Activated CD4-positive, alpha-beta T cell treated with anti-CD3 and anti-CD28 coated beads, Interleukin-2, amount 10 ng/mL, durations not matched to agents 24 days and 14 days (primary cell): ENCODE measurements at regions not wholly inside any gene's neighbourhood (a gene's known extent, or its start where the extent isn't known, plus 50 kb on each side); places are given as distances from the start of the nearest gene placed in this dataset.
"Not testable (repeated sequence)": the region's sequence is repeated elsewhere in the genome, so short reads cannot be mapped to it uniquely, and the experiment has no call there.

Experiments
- DNase-seq: peaks from one replicate; pipeline ENCODE4 v3.0.0; 2022
- H3K27ac Mint-ChIP-seq: one replicate; pipeline ENCODE4 v1.8.0; 2022; ENCODE audit warnings: mild to moderate bottlenecking, mixed read lengths
- H3K27me3 Mint-ChIP-seq: one replicate; pipeline ENCODE4 v1.8.0; 2022; ENCODE audit warnings: mixed read lengths
- H3K36me3 Mint-ChIP-seq: one replicate; pipeline ENCODE4 v1.8.0; 2022; ENCODE audit warnings: low read depth, mild to moderate bottlenecking, mixed read lengths
- H3K4me1 Mint-ChIP-seq: one replicate; pipeline ENCODE4 v1.8.0; 2021; ENCODE audit warnings: mixed read lengths
- H3K4me3 Mint-ChIP-seq: one replicate; pipeline ENCODE4 v1.8.0; 2022; ENCODE audit warnings: mild to moderate bottlenecking, moderate library complexity, mixed read lengths
- H3K9me3 Mint-ChIP-seq: one replicate; pipeline ENCODE4 v1.8.0; 2021; ENCODE audit warnings: mixed read lengths
- intact Hi-C: fragments of 100-400 bp; cut with micrococcal nuclease; formaldehyde crosslinking; loops from one replicate; pipeline ENCODE4 v1.15.1; 2023

- intact Hi-C loops: no loop called here
Measured at GRCh38 chr16:87212026-87212425, 105.2 kb downstream of the C16orf95 start.

GRCh38 chr16:87213536-87213935, 103.7 kb downstream of the C16orf95 start:
- intact Hi-C loops: no loop called here
- no peaks in the 10 kb centered on the region for H3K9me3 Mint-ChIP-seq
- H3K36me3 Mint-ChIP-seq: no peaks in the 10 kb centered on the region
- H3K27ac Mint-ChIP-seq: no peak overlapping the region
- H3K4me3 Mint-ChIP-seq: no peak overlapping the region
- H3K4me1 Mint-ChIP-seq: no peaks in the 10 kb centered on the region
- no peak for DNase-seq
- no peaks in the 10 kb centered on the region for H3K27me3 Mint-ChIP-seq

More at GRCh38 chr16:87212026-87212425, 105.2 kb downstream of the C16orf95 start:
- Mint-ChIP-seq H3K27ac (no peak overlapping the region), H3K9me3 (no peaks in the 10 kb centered on the region), H3K27me3 (no peaks in the 10 kb centered on the region), H3K36me3 (no peaks in the 10 kb centered on the region), H3K4me3 (no peak overlapping the region), H3K4me1 (no peaks in the 10 kb centered on the region)
- no peak for DNase-seq

GRCh38 chr16:87216148-87216840, 100.9 kb downstream of the C16orf95 start:
- intact Hi-C loops: no loop called here
- DNase-seq: no peak
- H3K4me3 Mint-ChIP-seq: no peak overlapping the region
- no peaks in the 10 kb centered on the region for H3K9me3 Mint-ChIP-seq
- H3K27me3 Mint-ChIP-seq: no peaks in the 10 kb centered on the region
- no peaks in the 10 kb centered on the region for H3K36me3 Mint-ChIP-seq
- H3K4me1 Mint-ChIP-seq: no peaks in the 10 kb centered on the region
- no peak overlapping the region for H3K27ac Mint-ChIP-seq

GRCh38 chr16:87216841-87217275, 100.3 kb downstream of the C16orf95 start:
- no peaks in the 10 kb centered on the region for H3K9me3 Mint-ChIP-seq
- no peaks in the 10 kb centered on the region for H3K36me3 Mint-ChIP-seq
- H3K4me3 Mint-ChIP-seq: no peak overlapping the region
- no peak overlapping the region for H3K27ac Mint-ChIP-seq
- intact Hi-C loops: no loop called here
- DNase-seq: no peak
- H3K4me1 Mint-ChIP-seq: no peaks in the 10 kb centered on the region
- no peaks in the 10 kb centered on the region for H3K27me3 Mint-ChIP-seq

DNA sequence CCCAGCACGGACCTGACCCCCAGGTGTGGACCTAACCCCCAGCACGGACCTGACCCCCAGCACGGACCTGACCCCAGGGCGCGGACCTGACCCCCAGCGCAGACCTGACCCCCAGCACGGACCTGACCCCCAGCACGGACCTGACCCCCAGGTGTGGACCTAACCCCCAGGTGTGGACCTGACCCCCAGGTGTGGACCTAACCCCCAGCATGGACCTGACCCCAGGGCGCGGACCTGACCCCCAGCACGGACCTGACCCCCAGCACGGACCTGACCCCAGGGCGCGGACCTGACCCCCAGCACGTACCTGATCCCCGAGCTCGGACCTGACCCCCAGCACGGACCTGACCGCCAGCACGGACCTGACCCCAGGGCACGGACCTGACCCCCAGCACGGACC, 99.4 kb downstream of the C16orf95 start:
- H3K4me1 Mint-ChIP-seq, DNase-seq, intact Hi-C loops, H3K27ac Mint-ChIP-seq, H3K4me3 Mint-ChIP-seq, H3K9me3 Mint-ChIP-seq, H3K27me3 Mint-ChIP-seq, H3K36me3 Mint-ChIP-seq: not testable (repeated sequence)

DNA sequence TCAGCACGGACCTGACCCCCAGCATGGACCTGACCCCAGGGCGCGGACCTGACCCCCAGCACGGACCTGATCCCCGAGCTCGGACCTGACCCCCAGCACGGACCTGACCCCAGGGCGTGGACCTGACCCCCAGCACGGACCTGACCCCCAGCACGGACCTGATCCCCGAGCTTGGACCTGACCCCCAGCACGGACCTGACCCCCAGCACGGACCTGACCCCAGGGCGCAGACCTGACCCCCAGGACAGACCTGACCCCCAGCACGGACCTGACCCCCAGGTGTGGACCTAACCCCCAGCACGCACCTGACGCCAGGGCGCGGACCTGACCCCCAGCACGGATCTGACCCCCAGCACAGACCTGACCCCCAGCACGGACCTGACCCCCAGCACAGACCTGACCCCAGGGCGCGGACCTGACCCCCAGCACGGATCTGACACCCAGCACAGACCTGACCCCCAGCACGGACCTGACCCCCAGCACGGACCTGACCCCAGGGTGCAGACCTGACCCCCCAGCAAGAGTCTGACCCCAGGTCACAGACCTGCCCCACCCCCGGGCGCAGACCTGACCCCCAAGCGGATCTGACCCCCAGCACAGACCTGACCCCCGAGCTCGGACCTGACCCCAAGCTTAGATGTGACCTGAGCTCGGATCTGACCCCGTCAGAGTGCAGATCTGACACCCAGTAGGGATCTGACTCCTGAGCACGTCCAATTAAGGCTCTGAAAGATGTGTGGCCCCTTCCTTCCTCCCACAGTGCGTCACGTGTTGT, 98.7 kb downstream of the C16orf95 start:
- Mint-ChIP-seq H3K27ac (no peak overlapping the region), H3K4me3 (no peak overlapping the region), H3K36me3 (no peaks in the 10 kb centered on the region), H3K9me3 (no peaks in the 10 kb centered on the region), H3K4me1 (no peaks in the 10 kb centered on the region), H3K27me3 (no peaks in the 10 kb centered on the region)
- intact Hi-C loops: no loop called here
- no peak for DNase-seq

DNA sequence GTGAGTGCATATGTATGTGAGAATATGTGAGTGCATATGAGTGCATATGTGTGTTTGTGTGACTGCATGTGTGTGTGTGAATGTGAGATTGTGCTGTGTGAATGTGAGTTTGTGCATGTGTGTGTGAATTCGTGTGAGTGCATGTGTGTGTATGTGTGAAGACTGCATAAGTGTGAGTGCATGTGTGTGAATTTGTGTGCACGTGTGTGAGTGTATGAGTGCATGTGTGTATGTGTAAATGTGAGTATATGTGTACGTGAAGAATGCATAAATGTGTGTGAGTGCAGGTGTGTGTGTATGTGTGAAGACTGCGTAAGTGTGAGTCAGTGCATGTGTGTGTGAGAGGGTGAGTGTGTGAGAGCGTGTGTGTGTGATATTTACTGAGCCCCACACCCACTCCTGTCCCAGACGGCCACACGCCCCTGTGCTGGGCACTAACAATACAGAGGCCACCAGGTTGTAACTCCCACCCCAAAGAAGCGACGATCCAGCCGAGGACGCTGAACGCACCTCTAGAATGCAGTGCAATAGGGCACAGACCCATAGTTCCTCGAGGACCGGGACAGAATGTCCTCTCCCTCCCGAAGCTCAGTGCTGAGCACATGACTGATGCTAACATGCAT, 97.8 kb downstream of the C16orf95 start:
- DNase-seq: no peak
- H3K9me3 Mint-ChIP-seq: no peaks in the 10 kb centered on the region
- no peak overlapping the region for H3K27ac Mint-ChIP-seq
- no peaks in the 10 kb centered on the region for H3K36me3 Mint-ChIP-seq
- intact Hi-C loops: no loop called here
- no peak overlapping the region for H3K4me3 Mint-ChIP-seq
- no peaks in the 10 kb centered on the region for H3K4me1 Mint-ChIP-seq
- H3K27me3 Mint-ChIP-seq: peaks cover 2% of the 10 kb centered on the region

DNA sequence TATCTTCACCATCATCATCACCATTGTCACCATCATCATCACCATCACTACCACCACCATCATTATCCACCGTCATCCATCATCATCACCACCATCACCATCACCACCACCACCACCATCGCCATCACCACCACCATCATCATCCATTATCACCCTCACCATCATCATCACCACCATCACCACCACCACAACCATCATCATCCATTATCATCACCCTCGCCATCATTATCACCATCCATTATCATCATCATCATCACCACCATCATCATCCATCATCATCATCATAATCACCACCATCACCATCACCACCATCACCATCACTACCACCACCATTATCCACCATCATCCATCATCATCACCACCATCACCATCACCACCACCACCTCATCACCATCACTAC, 95.6 kb downstream of the C16orf95 start:
- Mint-ChIP-seq H3K27me3 (peaks cover 2% of the 10 kb centered on the region), H3K9me3 (no peaks in the 10 kb centered on the region), H3K36me3 (no peaks in the 10 kb centered on the region), H3K4me1 (no peaks in the 10 kb centered on the region), H3K27ac (no peak overlapping the region), H3K4me3 (no peak overlapping the region)
- intact Hi-C loops: no loop called here
- DNase-seq: no peak

DNA sequence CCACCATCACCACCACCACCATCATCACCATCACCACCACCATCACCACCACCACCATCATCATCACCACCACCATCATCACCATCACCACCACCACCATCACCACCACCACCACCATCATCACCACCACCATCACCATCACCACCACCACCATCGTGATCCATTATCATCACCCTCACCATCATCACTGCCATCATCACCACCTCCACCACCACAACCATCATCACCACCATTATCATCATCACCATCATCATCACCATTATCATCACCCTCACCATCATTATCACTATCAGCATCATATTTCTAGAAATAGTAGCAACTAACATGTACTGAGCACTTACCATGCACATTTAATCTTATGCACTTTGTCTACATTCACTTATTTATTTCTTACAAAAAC, 94.9 kb downstream of the C16orf95 start:
- intact Hi-C loops: no loop called here
- Mint-ChIP-seq H3K36me3 (no peaks in the 10 kb centered on the region), H3K4me3 (no peak overlapping the region)

DNA sequence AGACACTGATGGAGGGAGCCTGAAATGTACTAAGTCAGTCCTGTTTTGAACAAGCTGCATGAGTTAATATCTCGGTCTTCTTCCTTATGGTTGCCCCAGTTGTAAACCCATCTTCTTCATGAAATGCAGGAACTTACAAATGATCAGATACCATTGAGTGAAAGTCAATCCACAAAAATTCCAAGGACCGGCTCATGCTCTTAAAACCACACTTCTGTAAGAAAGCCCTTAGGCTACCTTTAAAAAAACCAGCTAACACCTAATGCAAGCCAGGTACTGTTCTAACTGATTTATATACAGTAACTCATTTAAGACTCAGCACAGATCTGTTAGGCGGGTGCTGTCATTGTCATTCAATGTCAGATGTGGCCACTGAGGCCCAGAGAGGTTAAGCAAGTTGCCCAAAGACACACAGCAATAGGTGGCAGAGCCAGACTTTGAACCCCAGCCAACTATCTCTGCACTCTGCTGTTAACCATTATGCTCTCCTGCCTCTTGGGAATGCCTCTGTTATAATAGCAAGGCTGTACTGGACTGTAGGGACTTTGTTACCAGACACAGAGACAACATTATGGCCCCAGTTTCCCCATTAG, 93.4 kb downstream of the C16orf95 start:
- intact Hi-C loops: no loop called here
- H3K27me3 Mint-ChIP-seq: peaks cover 2% of the 10 kb centered on the region
- H3K9me3 Mint-ChIP-seq: no peaks in the 10 kb centered on the region
- DNase-seq: no peak
- H3K36me3 Mint-ChIP-seq: no peaks in the 10 kb centered on the region
- H3K4me1 Mint-ChIP-seq: no peaks in the 10 kb centered on the region
- no peak overlapping the region for H3K4me3 Mint-ChIP-seq
- no peak overlapping the region for H3K27ac Mint-ChIP-seq

More for the DNA sequence above, 94.9 kb downstream of the C16orf95 start:
- no peak for DNase-seq
- peaks cover 2% of the 10 kb centered on the region for H3K27me3 Mint-ChIP-seq
- H3K27ac Mint-ChIP-seq: no peak overlapping the region
- no peaks in the 10 kb centered on the region for H3K9me3 Mint-ChIP-seq
- H3K4me1 Mint-ChIP-seq: no peaks in the 10 kb centered on the region

DNA sequence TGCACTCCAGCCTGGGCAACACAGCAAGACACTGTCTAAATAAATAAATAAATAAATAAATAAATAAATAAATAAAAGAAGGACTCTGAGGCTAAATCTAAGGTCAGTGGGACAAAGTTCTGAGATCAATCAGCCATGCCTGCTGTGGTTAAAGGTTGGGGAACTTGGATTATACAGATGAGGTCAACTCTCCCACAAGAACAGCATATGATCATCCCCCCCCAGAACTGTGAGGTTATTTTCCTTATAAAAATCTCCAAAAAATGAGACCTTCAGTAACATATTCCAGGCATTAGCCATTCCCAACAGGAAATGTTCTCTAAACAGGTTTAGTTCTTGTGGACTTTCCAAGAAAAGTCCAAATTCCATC, 90.3 kb downstream of the C16orf95 start:
- no peak overlapping the region for H3K4me3 Mint-ChIP-seq
- no peaks in the 10 kb centered on the region for H3K4me1 Mint-ChIP-seq
- peaks cover 2% of the 10 kb centered on the region for H3K27me3 Mint-ChIP-seq
- H3K27ac Mint-ChIP-seq: no peak overlapping the region
- H3K9me3 Mint-ChIP-seq: no peaks in the 10 kb centered on the region
- no peaks in the 10 kb centered on the region for H3K36me3 Mint-ChIP-seq
- intact Hi-C loops: no loop called here
- no peak for DNase-seq

DNA sequence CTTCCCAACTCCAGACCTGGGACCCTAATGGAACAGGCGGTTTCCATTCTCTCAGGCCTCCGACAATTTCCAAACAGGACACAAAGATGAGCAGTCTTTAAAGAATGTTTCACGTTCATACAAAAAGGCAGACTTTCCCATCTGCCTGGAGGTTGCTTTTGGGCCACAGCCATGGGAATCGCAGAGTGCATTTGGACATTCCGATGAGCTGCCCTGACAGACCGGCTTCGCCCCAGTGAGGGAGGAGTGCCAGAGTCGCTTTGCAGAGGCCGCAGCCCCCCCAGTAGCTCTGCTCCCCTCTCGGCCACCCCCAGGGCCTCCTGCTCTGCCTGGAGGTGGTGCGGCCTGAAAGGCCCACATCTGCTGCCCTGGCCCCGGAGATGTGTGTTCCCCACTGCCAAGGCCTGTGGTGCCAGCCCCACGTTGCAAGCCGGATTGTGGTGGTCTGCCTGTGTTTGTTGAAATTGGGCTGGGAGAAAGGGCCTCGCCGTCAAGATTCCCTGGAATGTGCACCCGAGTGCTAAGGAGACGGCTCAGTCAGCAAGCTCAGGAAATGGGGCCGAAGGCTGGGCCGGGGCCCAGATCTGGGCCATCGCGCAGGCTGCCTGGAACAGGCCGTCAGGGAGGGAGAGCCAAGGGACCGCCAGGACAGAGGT, 89.8 kb downstream of the C16orf95 start:
- H3K4me3 Mint-ChIP-seq: no peak overlapping the region
- intact Hi-C loops: no loop called here

DNA sequence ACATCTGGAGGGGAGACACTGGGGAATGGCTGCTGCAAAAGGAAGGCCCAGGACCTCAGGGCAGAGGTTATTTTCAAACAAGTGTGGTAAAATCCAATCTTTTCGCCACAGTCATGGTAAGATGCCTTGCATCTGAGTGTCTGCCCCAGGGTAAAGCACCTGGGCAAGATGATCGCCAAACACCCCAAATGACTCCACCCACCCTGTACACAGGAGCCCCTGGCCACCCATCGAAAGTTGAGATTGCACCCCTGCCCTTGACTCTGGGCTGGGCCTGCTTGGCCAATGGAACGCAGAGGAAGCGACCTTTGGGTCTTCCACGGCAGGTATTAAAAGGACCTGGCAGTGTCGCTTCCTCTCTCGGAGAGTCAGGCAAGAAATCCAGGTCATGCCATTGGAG, 88.8 kb downstream of the C16orf95 start:
- Mint-ChIP-seq H3K9me3 (no peaks in the 10 kb centered on the region), H3K4me1 (no peaks in the 10 kb centered on the region), H3K27ac (no peak overlapping the region), H3K36me3 (no peaks in the 10 kb centered on the region), H3K27me3 (peaks cover 2% of the 10 kb centered on the region), H3K4me3 (no peak overlapping the region)
- intact Hi-C loops: no loop called here
- no peak for DNase-seq

More for the DNA sequence above, 89.8 kb downstream of the C16orf95 start:
- H3K4me1 Mint-ChIP-seq: no peaks in the 10 kb centered on the region
- H3K9me3 Mint-ChIP-seq: no peaks in the 10 kb centered on the region
- DNase-seq: no peak
- no peaks in the 10 kb centered on the region for H3K36me3 Mint-ChIP-seq
- peaks cover 2% of the 10 kb centered on the region for H3K27me3 Mint-ChIP-seq
- no peak overlapping the region for H3K27ac Mint-ChIP-seq
